ENCODE measurements at regions not wholly inside any gene's neighbourhood (a gene's known extent, or its start where the extent isn't known, plus 50 kb on each side); places are given as distances from the start of the nearest gene placed in this dataset.

DNA sequence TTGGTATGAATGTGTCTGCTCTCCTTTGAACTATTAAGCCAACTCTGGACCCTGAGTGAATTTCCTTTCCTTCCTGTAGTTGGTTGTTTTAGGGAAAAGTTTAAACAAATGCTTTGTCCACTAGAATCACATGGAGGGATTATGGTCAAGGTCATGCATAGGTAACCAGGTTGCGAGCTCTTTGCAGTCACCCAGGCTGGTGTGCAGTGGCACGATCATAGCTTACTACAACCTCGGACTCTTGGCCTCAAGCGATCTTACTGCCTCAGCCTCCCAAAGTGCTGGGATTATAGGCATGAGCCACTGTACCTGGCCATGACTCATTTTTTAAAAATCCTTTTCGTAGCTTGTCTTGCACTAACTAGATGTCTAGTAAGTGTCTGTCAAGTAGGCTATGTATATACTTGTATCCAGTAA is 88.0 kb upstream of the SOX4 start:
- no peaks in the 10 kb centered on the region for H3K9me3 ChIP-seq
- H3K4me3 Mint-ChIP-seq (ENCODE audit: unreplicated experiment), result no peak overlapping the region
- no TSS peak for BruUV-seq (replicated peaks)
- TF ChIP-seq, protein P1, sequence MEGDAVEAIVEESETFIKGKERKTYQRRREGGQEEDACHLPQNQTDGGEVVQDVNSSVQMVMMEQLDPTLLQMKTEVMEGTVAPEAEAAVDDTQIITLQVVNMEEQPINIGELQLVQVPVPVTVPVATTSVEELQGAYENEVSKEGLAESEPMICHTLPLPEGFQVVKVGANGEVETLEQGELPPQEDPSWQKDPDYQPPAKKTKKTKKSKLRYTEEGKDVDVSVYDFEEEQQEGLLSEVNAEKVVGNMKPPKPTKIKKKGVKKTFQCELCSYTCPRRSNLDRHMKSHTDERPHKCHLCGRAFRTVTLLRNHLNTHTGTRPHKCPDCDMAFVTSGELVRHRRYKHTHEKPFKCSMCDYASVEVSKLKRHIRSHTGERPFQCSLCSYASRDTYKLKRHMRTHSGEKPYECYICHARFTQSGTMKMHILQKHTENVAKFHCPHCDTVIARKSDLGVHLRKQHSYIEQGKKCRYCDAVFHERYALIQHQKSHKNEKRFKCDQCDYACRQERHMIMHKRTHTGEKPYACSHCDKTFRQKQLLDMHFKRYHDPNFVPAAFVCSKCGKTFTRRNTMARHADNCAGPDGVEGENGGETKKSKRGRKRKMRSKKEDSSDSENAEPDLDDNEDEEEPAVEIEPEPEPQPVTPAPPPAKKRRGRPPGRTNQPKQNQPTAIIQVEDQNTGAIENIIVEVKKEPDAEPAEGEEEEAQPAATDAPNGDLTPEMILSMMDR (IDR thresholded peaks at IDR 0.05; ENCODE audit: insufficient read depth in 1 of 2, low read depth in 1 of 2, low read length in 1 of 2, severe bottlenecking in 1 of 2, unreplicated experiment in 1 of 2), result no peak
- intact Hi-C loops (cut with micrococcal nuclease; ENCODE audit: unreplicated experiment), result no loop called here
- no peak for DNase-seq
- H3K4me3 ChIP-seq (ENCODE audit: low read depth, low read length), result no peak overlapping the region
- H3K27ac Mint-ChIP-seq (ENCODE audit: unreplicated experiment), result no peak overlapping the region
- H3K9me3 Mint-ChIP-seq (ENCODE audit: unreplicated experiment), result no peaks in the 10 kb centered on the region
- peaks cover 2% of the 10 kb centered on the region for H3K4me1 Mint-ChIP-seq (ENCODE audit: low read depth, unreplicated experiment)
- no peaks in the 10 kb centered on the region for H3K27me3 ChIP-seq (replicated peaks; ENCODE audit: control insufficient read depth, insufficient read depth, low read length)
- H3K4me1 ChIP-seq, result no peaks in the 10 kb centered on the region
- no peaks in the 10 kb centered on the region for H3K27me3 Mint-ChIP-seq (ENCODE audit: insufficient read depth, unreplicated experiment)
- H3K36me3 Mint-ChIP-seq (ENCODE audit: insufficient read depth, unreplicated experiment), result no peaks in the 10 kb centered on the region
- no peaks in the 10 kb centered on the region for H3K36me3 ChIP-seq (ENCODE audit: control insufficient read depth, insufficient read depth, low read length)
- CTCF ChIA-PET, result no interaction called here
- POLR2A ChIA-PET, result no interaction called here

DNA sequence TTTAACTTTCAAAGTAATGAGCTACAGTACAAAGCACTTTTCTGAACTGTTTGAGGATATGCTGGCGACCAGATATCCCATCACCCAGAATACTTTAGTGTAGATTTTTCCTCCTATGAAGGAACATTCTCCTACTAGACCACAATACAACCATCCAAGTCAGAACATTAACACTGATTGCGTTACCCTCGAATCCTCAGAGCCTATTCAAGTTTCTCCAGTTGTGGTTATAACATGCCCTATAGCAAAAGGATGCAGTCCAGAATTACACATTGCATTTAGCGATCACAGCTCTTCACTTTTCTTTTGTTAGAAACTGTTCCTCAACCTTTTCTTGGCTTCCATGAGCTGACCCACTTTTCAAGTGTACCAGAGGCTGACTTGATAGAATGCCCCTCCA is 87.4 kb upstream of the SOX4 start:
- H3K27me3 Mint-ChIP-seq (ENCODE audit: insufficient read depth, unreplicated experiment), result no peaks in the 10 kb centered on the region
- H3K9me3 Mint-ChIP-seq (ENCODE audit: unreplicated experiment), result no peaks in the 10 kb centered on the region
- no peaks in the 10 kb centered on the region for H3K4me1 ChIP-seq
- H3K27me3 ChIP-seq (replicated peaks; ENCODE audit: control insufficient read depth, insufficient read depth, low read length), result no peaks in the 10 kb centered on the region
- ChIA-PET POLR2A (no interaction called here), CTCF (no interaction called here)
- H3K27ac Mint-ChIP-seq (ENCODE audit: unreplicated experiment), result no peak overlapping the region
- no peak for DNase-seq
- no TSS peak for BruUV-seq (replicated peaks)
- intact Hi-C loops (cut with micrococcal nuclease; ENCODE audit: unreplicated experiment), result no loop called here
- H3K4me3 ChIP-seq (ENCODE audit: low read depth, low read length), result no peak overlapping the region
- H3K4me3 Mint-ChIP-seq (ENCODE audit: unreplicated experiment), result no peak overlapping the region
- H3K36me3 Mint-ChIP-seq (ENCODE audit: insufficient read depth, unreplicated experiment), result no peaks in the 10 kb centered on the region
- TF ChIP-seq, protein P1 (IDR thresholded peaks at IDR 0.05; ENCODE audit: insufficient read depth in 1 of 2, low read depth in 1 of 2, low read length in 1 of 2, severe bottlenecking in 1 of 2, unreplicated experiment in 1 of 2), result no peak
- H3K36me3 ChIP-seq (ENCODE audit: control insufficient read depth, insufficient read depth, low read length), result no peaks in the 10 kb centered on the region
- no peaks in the 10 kb centered on the region for H3K9me3 ChIP-seq
- H3K4me1 Mint-ChIP-seq (ENCODE audit: low read depth, unreplicated experiment), result no peaks in the 10 kb centered on the region

DNA sequence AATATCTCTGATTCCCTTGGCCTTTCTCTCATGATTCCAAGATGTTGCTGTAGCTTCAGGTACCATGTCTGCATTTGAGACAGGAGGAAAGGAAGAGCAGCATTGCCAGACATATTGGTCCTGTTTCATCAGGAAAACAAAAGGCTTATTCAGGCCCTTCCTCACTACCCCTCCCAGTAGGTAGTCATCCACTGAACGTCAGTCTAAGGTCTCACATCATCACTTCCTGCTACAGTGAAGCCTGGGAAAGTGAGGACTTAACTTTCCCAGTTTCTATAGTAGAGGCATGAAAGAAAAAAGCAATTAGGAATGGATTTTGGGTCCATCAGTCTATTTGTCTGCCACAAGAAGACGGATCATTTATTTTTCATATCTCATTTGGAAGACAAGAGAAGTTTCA is 85.7 kb upstream of the SOX4 start:
- ChIA-PET CTCF (no interaction called here), POLR2A (no interaction called here)
- H3K36me3 Mint-ChIP-seq (ENCODE audit: insufficient read depth, unreplicated experiment), result no peaks in the 10 kb centered on the region
- no peak for DNase-seq
- Histone ChIP-seq H3K36me3 (ENCODE audit: control insufficient read depth, insufficient read depth, low read length) (no peaks in the 10 kb centered on the region), H3K4me3 (ENCODE audit: low read depth, low read length) (no peak overlapping the region), H3K4me1 (no peaks in the 10 kb centered on the region), H3K27me3 (replicated peaks; ENCODE audit: control insufficient read depth, insufficient read depth, low read length) (no peaks in the 10 kb centered on the region), H3K9me3 (no peaks in the 10 kb centered on the region)
- no peak overlapping the region for H3K4me3 Mint-ChIP-seq (ENCODE audit: unreplicated experiment)
- no peaks in the 10 kb centered on the region for H3K27me3 Mint-ChIP-seq (ENCODE audit: insufficient read depth, unreplicated experiment)
- intact Hi-C loops (cut with micrococcal nuclease; ENCODE audit: unreplicated experiment), result no loop called here
- H3K4me1 Mint-ChIP-seq (ENCODE audit: low read depth, unreplicated experiment), result no peaks in the 10 kb centered on the region
- BruUV-seq (replicated peaks), result no TSS peak
- no peak overlapping the region for H3K27ac Mint-ChIP-seq (ENCODE audit: unreplicated experiment)
- H3K9me3 Mint-ChIP-seq (ENCODE audit: unreplicated experiment), result no peaks in the 10 kb centered on the region
- TF ChIP-seq, protein P1 (IDR thresholded peaks at IDR 0.05; ENCODE audit: insufficient read depth in 1 of 2, low read depth in 1 of 2, low read length in 1 of 2, severe bottlenecking in 1 of 2, unreplicated experiment in 1 of 2), result no peak
